ENCODE measurements at regions not wholly inside any gene's neighbourhood (a gene's known extent, or its start where the extent isn't known, plus 50 kb on each side); places are given as distances from the start of the nearest gene placed in this dataset.

DNA sequence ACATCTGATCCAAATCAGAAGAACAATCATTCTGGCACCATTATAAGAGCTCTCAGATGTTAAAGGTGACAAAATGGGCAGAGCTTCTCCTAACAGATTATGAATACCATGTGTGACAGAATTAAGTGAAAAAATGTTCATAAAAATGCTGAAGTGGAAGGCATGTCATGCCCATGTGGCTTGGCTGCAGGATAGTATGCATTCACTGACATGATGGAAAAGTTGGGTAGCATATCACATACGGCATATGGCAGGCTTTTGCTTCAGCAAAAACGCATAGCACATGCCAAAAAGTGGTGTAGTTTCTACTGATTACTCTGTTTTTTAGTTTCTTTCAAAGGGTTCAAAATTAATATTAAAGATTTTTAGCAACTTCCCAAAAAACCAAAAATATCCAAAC, 731.5 kb upstream of the EPHA7 start:
- no peak for TF ChIP-seq RFX5 (IDR thresholded peaks at IDR 0.05; ENCODE audit: low read length)
- no peak for TF ChIP-seq FOXM1 (IDR thresholded peaks at IDR 0.05; ENCODE audit: low read depth)
- TF ChIP-seq, protein P1, sequence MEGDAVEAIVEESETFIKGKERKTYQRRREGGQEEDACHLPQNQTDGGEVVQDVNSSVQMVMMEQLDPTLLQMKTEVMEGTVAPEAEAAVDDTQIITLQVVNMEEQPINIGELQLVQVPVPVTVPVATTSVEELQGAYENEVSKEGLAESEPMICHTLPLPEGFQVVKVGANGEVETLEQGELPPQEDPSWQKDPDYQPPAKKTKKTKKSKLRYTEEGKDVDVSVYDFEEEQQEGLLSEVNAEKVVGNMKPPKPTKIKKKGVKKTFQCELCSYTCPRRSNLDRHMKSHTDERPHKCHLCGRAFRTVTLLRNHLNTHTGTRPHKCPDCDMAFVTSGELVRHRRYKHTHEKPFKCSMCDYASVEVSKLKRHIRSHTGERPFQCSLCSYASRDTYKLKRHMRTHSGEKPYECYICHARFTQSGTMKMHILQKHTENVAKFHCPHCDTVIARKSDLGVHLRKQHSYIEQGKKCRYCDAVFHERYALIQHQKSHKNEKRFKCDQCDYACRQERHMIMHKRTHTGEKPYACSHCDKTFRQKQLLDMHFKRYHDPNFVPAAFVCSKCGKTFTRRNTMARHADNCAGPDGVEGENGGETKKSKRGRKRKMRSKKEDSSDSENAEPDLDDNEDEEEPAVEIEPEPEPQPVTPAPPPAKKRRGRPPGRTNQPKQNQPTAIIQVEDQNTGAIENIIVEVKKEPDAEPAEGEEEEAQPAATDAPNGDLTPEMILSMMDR (IDR thresholded peaks at IDR 0.05) = no peak
- TF ChIP-seq RXRA (IDR thresholded peaks at IDR 0.05; ENCODE audit: borderline replicate concordance, low read depth) = no peak
- no peak for TF ChIP-seq TAF1 (IDR thresholded peaks at IDR 0.05; ENCODE audit: borderline replicate concordance, low read depth, low read length)
- no peak for TF ChIP-seq FOXJ3 (CRISPR knock-in tag; IDR thresholded peaks at IDR 0.05)
- no peak for TF ChIP-seq JUND (IDR thresholded peaks at IDR 0.05)
- no peak for TF ChIP-seq SMC3 (IDR thresholded peaks at IDR 0.05; ENCODE audit: low read depth, low read length)
- no peak for TF ChIP-seq SIN3A (IDR thresholded peaks at IDR 0.05; ENCODE audit: borderline replicate concordance, low read depth, low read length)
- TF ChIP-seq MXI1 (IDR thresholded peaks at IDR 0.05; ENCODE audit: low read depth, low read length) = no peak
- TF ChIP-seq, protein P2, sequence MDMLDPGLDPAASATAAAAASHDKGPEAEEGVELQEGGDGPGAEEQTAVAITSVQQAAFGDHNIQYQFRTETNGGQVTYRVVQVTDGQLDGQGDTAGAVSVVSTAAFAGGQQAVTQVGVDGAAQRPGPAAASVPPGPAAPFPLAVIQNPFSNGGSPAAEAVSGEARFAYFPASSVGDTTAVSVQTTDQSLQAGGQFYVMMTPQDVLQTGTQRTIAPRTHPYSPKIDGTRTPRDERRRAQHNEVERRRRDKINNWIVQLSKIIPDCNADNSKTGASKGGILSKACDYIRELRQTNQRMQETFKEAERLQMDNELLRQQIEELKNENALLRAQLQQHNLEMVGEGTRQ (IDR thresholded peaks at IDR 0.05; ENCODE audit: borderline replicate concordance, low read depth, low read length) = no peak

Measured in SK-N-SH (cell line).